Upper lobe of left lung (tissue), 6 donors: ENCODE measurements at regions not wholly inside any gene's neighbourhood (a gene's known extent, or its start where the extent isn't known, plus 50 kb on each side); places are given as distances from the start of the nearest gene placed in this dataset.
A peak's percentile ranks its signal among the peaks of the same experiment; 100 is the strongest.

Experiments
- ATAC-seq, 2 donors: fragments of 200-7000 bp; cut with Tn5 transposase; one replicate each; pipeline ENCODE4 v1.9.1; 2022; ENCODE audit warnings: mild to moderate bottlenecking in 2 of 2, moderate library complexity in 2 of 2; ENCODE audit not compliant: low FRiP score in 2 of 2
- DNase-seq, 2 donors: peaks; one replicate each; pipeline ENCODE4 v3.0.0-alpha.2; 2019 to 2020
- H3K27ac ChIP-seq, 4 donors: fragments of 200-600 bp; sonication (generic); one replicate each; pipeline ENCODE4 v1.5.1; 2016 to 2019
- H3K27me3 ChIP-seq, 4 donors: fragments of 200-600 bp; sonication (generic); one replicate each; pipeline ENCODE4 v1.5.1; 2017 to 2019
- H3K36me3 ChIP-seq, 4 donors: fragments of 200-600 bp; sonication (generic); one replicate each; pipeline ENCODE4 v1.5.1; 2016 to 2019
- H3K4me1 ChIP-seq, 4 donors: fragments of 200-600 bp; sonication (generic); one replicate each; pipeline ENCODE4 v1.5.1; 2018 to 2019
- H3K4me3 ChIP-seq, 4 donors: fragments of 200-600 bp; sonication (generic); one replicate each; pipeline ENCODE4 v1.5.1; 2017 to 2019; ENCODE audit warnings: mild to moderate bottlenecking in 2 of 4, moderate library complexity in 1 of 4
- H3K9me3 ChIP-seq, 4 donors: fragments of 200-600 bp; sonication (generic); one replicate each; pipeline ENCODE4 v1.5.1; 2018 to 2019
- CTCF ChIP-seq, 6 experiments: fragments of 450-650 bp in 4 of 6; fragments of 200-600 bp in 2 of 6; sonication (generic) in 2 of 6; IDR thresholded peaks; one replicate each; pipeline ENCODE4 v1.5.1; 2016 to 2019; ENCODE audit warnings: antibody characterized with exemption in 6 of 6
- EP300 ChIP-seq, 4 donors: sonication (generic); formaldehyde crosslinking; IDR thresholded peaks; one replicate each; pipeline ENCODE4 v1.5.1; 2017; ENCODE audit warnings: antibody characterized with exemption in 4 of 4, control low read depth in 2 of 4
- POLR2A ChIP-seq, 4 donors: fragments of 450-650 bp; IDR thresholded peaks; one replicate each; pipeline ENCODE4 v1.5.1; 2016 to 2017; ENCODE audit warnings: antibody characterized with exemption in 4 of 4, mild to moderate bottlenecking in 2 of 4
- POLR2AphosphoS5 ChIP-seq, 2 donors: sonication (generic); formaldehyde crosslinking; IDR thresholded peaks; one replicate each; pipeline ENCODE4 v1.5.1; 2017; ENCODE audit warnings: antibody characterized with exemption in 2 of 2
- WGBS, 2 donors: methylation state at CpG; one replicate each; pipeline ENCODE4 v1.1.5; 2017 to 2018; 5-methylcytosine and 5-hydroxymethylcytosine counted together
- donor health status: DM: no; HTN: no; CAD: no; lungs with moderate emphysema.
- donor health status: DM: no; HTN: yes; CAD: no; lungs with severe emphysema.

- Histone ChIP-seq H3K36me3 (no peaks in the 10 kb centered on the region), H3K27ac (peak overlapping the region in 1 of 4 donors; percentile 17), H3K27me3 (no peaks in the 10 kb centered on the region), H3K4me3 (no peak overlapping the region), H3K9me3 (no peaks in the 10 kb centered on the region), H3K4me1 (peaks cover 7 to 23% (median 13%) of the 10 kb centered on the region in 4 donors)
- TF ChIP-seq CTCF (IDR thresholded peaks at IDR 0.05) (no peak), POLR2AphosphoS5 (IDR thresholded peaks at IDR 0.05) (no peak), POLR2A (IDR thresholded peaks at IDR 0.05) (no peak), EP300 (IDR thresholded peaks at IDR 0.05) (no peak)
- DNase-seq (no peak), ATAC-seq (no peak)
- WGBS, 2 donors: 95 to 100% methylated on average over 1 of the region's 1 CpG
These were observed 227.7 kb upstream of the STK17B start for GRCh38 chr2:196399096-196399495.

DNA sequence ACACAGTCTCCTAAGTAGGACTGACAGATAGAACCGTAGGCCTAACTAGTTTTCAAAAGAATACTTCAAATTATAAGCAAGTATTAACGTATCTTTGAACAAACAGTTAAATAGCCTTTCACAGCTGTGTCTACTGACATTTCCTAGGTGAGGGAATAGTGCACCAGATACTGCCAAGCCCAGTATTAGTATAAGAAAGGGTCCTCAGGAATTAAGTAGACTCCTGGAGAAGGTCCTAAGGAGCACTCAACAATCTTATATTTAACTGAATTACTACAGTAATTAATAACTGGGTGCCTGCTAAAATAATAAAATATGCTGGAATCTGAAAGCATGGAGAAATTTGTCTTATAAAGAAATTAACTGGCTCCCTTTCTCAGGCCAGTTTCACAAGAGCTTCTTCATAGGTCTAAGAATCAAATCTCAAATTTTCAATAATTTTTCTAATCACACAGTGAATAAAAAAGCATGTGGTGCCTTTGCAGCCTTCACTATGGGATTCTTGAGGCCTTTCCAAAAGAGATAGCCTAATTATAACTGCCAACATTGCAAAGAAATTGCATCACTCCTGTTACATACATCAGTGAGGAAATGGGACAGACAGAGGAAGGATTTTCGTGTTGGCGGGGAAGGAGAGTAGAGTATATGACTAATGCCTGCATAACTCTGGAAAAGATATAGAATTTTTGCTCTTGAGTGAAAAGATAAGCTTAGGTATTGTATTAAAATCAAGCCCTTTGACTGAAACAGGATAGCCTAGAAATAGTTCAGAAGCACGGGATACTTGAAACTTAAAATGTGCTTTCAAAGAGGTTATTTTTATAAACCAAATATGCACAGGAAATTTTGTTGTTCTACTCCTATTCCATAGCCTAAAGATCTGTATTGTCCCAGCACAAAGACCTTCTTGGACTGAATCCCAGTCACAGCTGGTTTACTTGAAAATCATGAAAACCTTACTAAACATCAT lies 228.6 kb upstream of the STK17B start:
- no peak for TF ChIP-seq CTCF (IDR thresholded peaks at IDR 0.05)
- TF ChIP-seq POLR2AphosphoS5 (IDR thresholded peaks at IDR 0.05): no peak
- TF ChIP-seq EP300 (IDR thresholded peaks at IDR 0.05): no peak
- no peak for TF ChIP-seq POLR2A (IDR thresholded peaks at IDR 0.05)
- DNase-seq: peak in 1 of 2 donors; percentile 21
- Histone ChIP-seq H3K27ac (peak overlapping the region in 1 of 4 donors; percentile 17), H3K36me3 (no peaks in the 10 kb centered on the region), H3K27me3 (no peaks in the 10 kb centered on the region), H3K4me1 (peaks cover 7 to 24% (median 13%) of the 10 kb centered on the region in 4 donors), H3K9me3 (no peaks in the 10 kb centered on the region), H3K4me3 (no peak overlapping the region)
- ATAC-seq: peak in 1 of 2 donors; percentile 61
- WGBS, 2 donors: 26 to 36% methylated on average over 5 of the region's 5 CpGs

DNA sequence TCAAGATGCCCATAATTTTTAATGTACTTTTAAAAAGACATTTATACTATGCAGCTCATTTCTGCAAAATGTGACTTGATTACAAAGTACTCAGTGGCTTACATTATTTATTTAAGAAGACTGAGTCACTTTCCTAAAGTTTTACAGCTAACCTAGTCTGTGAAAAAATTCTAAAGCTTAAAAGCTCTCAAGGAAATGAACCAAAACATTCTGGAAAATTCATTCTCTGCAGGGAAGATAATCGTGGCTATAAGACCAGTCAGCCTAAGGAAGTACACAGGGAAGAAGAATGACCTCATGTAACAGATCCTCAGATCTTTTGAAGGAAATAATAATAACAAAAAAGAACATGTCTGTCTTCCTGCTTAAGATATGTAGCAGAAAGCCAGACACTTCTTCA lies 232.1 kb upstream of the STK17B start:
- no peak for ATAC-seq
- H3K27ac ChIP-seq: peak overlapping the region in 1 of 4 donors; percentile 8
- DNase-seq: no peak
- H3K36me3 ChIP-seq: no peaks in the 10 kb centered on the region
- WGBS, 2 donors: 39 to 48% methylated on average over 1 of the region's 1 CpG
- no peaks in the 10 kb centered on the region for H3K9me3 ChIP-seq
- H3K4me1 ChIP-seq: peaks cover 7 to 24% (median 13%) of the 10 kb centered on the region in 4 donors
- H3K4me3 ChIP-seq: no peak overlapping the region
- H3K27me3 ChIP-seq: no peaks in the 10 kb centered on the region
- no peak for TF ChIP-seq POLR2AphosphoS5 (IDR thresholded peaks at IDR 0.05)
- no peak for TF ChIP-seq EP300 (IDR thresholded peaks at IDR 0.05)
- TF ChIP-seq POLR2A (IDR thresholded peaks at IDR 0.05): no peak
- no peak for TF ChIP-seq CTCF (IDR thresholded peaks at IDR 0.05)

DNA sequence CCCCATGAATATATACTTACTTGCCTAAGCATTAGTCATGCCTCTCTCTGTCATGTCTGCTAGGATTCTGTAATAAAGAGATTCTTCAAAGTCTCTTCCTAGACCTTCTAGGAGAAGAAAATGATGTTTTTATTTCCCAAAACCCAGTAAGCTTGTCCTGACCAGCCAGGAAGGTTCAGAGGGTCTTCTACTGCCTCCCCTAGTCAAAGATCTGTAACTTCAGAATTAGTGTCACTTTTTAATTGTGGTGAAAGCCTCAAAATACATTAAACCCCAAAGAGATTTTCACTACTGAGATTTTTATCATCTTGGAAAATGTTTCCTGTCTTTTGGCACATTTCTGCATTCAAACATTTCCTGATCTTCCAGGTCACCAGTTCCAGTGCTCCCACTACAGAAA lies 232.9 kb upstream of the STK17B start:
- Histone ChIP-seq H3K36me3 (no peaks in the 10 kb centered on the region), H3K9me3 (no peaks in the 10 kb centered on the region), H3K4me3 (no peak overlapping the region), H3K27ac (peak overlapping the region in 1 of 4 donors; percentile 8), H3K27me3 (no peaks in the 10 kb centered on the region), H3K4me1 (peaks cover 7 to 24% (median 11%) of the 10 kb centered on the region in 4 donors)
- no peak for ATAC-seq
- DNase-seq: no peak
- TF ChIP-seq POLR2A (IDR thresholded peaks at IDR 0.05): no peak
- no peak for TF ChIP-seq POLR2AphosphoS5 (IDR thresholded peaks at IDR 0.05)
- no peak for TF ChIP-seq EP300 (IDR thresholded peaks at IDR 0.05)
- TF ChIP-seq CTCF (IDR thresholded peaks at IDR 0.05): no peak
